HEK293T (cell line): ENCODE measurements at regions not wholly inside any gene's neighbourhood (a gene's known extent, or its start where the extent isn't known, plus 50 kb on each side); places are given as distances from the start of the nearest gene placed in this dataset.

Source experiments
- BHLHE40 ChIP-seq: fragments of 450-650 bp; IDR thresholded peaks from 2 replicates; pipeline ENCODE4 v1.6.1; 2016; ENCODE audit warnings: mild to moderate bottlenecking, moderate library complexity, borderline replicate concordance
- CTBP1 ChIP-seq: fragments of 450-650 bp; IDR thresholded peaks from 2 replicates; pipeline ENCODE4 v1.6.1; 2016; ENCODE audit warnings: borderline replicate concordance
- ELF4 ChIP-seq: fragments of 450-650 bp; IDR thresholded peaks from 2 replicates; pipeline ENCODE4 v1.6.1; 2017; ENCODE audit warnings: antibody characterized with exemption
- FOXM1 ChIP-seq: fragments of 450-650 bp; IDR thresholded peaks from 2 replicates; pipeline ENCODE4 v1.6.1; 2017; ENCODE audit warnings: mild to moderate bottlenecking, borderline replicate concordance
- LEF1 ChIP-seq: fragments of 450-650 bp; IDR thresholded peaks from 2 replicates; pipeline ENCODE4 v1.6.1; 2017; ENCODE audit warnings: mild to moderate bottlenecking, borderline replicate concordance
- SP1 ChIP-seq: fragments of 450-650 bp; IDR thresholded peaks from 2 replicates; pipeline ENCODE4 v1.6.1; 2017
- SUZ12 ChIP-seq: fragments of 450-650 bp; IDR thresholded peaks from 2 replicates; pipeline ENCODE4 v1.6.1; 2016; ENCODE audit warnings: mild to moderate bottlenecking
- TARDBP ChIP-seq: fragments of 450-650 bp; IDR thresholded peaks from 2 replicates; pipeline ENCODE4 v1.6.1; 2016
- ZNF384 ChIP-seq: fragments of 450-650 bp; IDR thresholded peaks from 2 replicates; pipeline ENCODE4 v1.6.1; 2016
- TF ChIP-seq, protein P1 (sequence below): fragments of 450-650 bp; IDR thresholded peaks from 2 replicates; pipeline ENCODE4 v1.6.1; 2016

- TF ChIP-seq LEF1 = no peak
- TF ChIP-seq SP1 = no peak
- TF ChIP-seq ZNF384 = no peak
- TF ChIP-seq BHLHE40 = no peak
- TF ChIP-seq, protein P1, sequence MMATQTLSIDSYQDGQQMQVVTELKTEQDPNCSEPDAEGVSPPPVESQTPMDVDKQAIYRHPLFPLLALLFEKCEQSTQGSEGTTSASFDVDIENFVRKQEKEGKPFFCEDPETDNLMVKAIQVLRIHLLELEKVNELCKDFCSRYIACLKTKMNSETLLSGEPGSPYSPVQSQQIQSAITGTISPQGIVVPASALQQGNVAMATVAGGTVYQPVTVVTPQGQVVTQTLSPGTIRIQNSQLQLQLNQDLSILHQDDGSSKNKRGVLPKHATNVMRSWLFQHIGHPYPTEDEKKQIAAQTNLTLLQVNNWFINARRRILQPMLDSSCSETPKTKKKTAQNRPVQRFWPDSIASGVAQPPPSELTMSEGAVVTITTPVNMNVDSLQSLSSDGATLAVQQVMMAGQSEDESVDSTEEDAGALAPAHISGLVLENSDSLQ = no peak
- no peak for TF ChIP-seq FOXM1
- no peak for TF ChIP-seq TARDBP
- TF ChIP-seq CTBP1 = no peak
- no peak for TF ChIP-seq ELF4
- no peak for TF ChIP-seq SUZ12
These were observed 62.4 kb upstream of the TCF4 start for GRCh38 chr18:55650363-55650870.
